ENCODE measurements at regions not wholly inside any gene's neighbourhood (a gene's known extent, or its start where the extent isn't known, plus 50 kb on each side); places are given as distances from the start of the nearest gene placed in this dataset.

- no peak for TF ChIP-seq CTCF (IDR thresholded peaks at IDR 0.05)
- no peak for DNase-seq (ENCODE audit: low spot score)
- no peak overlapping the region for H3K27ac ChIP-seq
- no peak overlapping the region for H3K4me3 ChIP-seq
Observed at GRCh38 chr13:109468123-109468522, 318.3 kb downstream of the IRS2 start.

GRCh38 chr13:109465148-109465547, 321.2 kb downstream of the IRS2 start:
- no peak overlapping the region for H3K27ac ChIP-seq
- TF ChIP-seq CTCF (IDR thresholded peaks at IDR 0.05) = no peak
- no peak overlapping the region for H3K4me3 ChIP-seq
- no peak for DNase-seq (ENCODE audit: low spot score)

- Histone ChIP-seq H3K4me3 (no peak overlapping the region), H3K27ac (peak overlapping the region; percentile 76 to 82)
- no peak for DNase-seq (ENCODE audit: low spot score)
- no peak for TF ChIP-seq CTCF (IDR thresholded peaks at IDR 0.05)
Observed at GRCh38 chr13:109454167-109454917, 332.0 kb downstream of the IRS2 start.

GRCh38 chr13:109451726-109452125, 334.7 kb downstream of the IRS2 start:
- DNase-seq (ENCODE audit: low spot score) = no peak
- Histone ChIP-seq H3K27ac (no peak overlapping the region), H3K4me3 (no peak overlapping the region)
- no peak for TF ChIP-seq CTCF (IDR thresholded peaks at IDR 0.05)

GRCh38 chr13:109448629-109449028, 337.8 kb downstream of the IRS2 start:
- H3K4me3 ChIP-seq = no peak overlapping the region
- no peak for TF ChIP-seq CTCF (IDR thresholded peaks at IDR 0.05)
- no peak overlapping the region for H3K27ac ChIP-seq
- no peak for DNase-seq (ENCODE audit: low spot score)

GRCh38 chr13:109447667-109448066, 338.7 kb downstream of the IRS2 start:
- Histone ChIP-seq H3K27ac (no peak overlapping the region), H3K4me3 (no peak overlapping the region)
- no peak for TF ChIP-seq CTCF (IDR thresholded peaks at IDR 0.05)
- DNase-seq (ENCODE audit: low spot score) = no peak

- H3K4me3 ChIP-seq = no peak overlapping the region
- no peak for DNase-seq (ENCODE audit: low spot score)
- H3K27ac ChIP-seq = no peak overlapping the region
- no peak for TF ChIP-seq CTCF (IDR thresholded peaks at IDR 0.05)
Observed at GRCh38 chr13:109440320-109440719, 346.1 kb downstream of the IRS2 start.
